H1 (cell line): ENCODE measurements at regions not wholly inside any gene's neighbourhood (a gene's known extent, or its start where the extent isn't known, plus 50 kb on each side); places are given as distances from the start of the nearest gene placed in this dataset.

Experiments used
- CTCF ChIA-PET: fragments of 300-600 bp; sonication (Branson Sonifier 250); formaldehyde crosslinking; loops from one replicate; lab custom pipeline; 2021; ENCODE audit not compliant: partially characterized antibody; lab: Charles Lee
- POLR2A ChIA-PET: fragments of 300-600 bp; sonication (Branson Sonifier 250); formaldehyde crosslinking; loops from one replicate; lab custom pipeline; 2021; ENCODE audit warnings: inconsistent platforms; ENCODE audit not compliant: partially characterized antibody; lab: Charles Lee
- DNase-seq, 2 experiments: peaks; one replicate each; pipeline versions ENCODE4 v3.0.0 to v3.0.0-alpha.2; 2010 to 2022; ENCODE audit warnings: low spot score in 2 of 2, low read depth in 1 of 2, mixed read lengths in 1 of 2
- FAIRE-seq: peaks from 2 replicates; lab custom pipeline; 2011; peaks lifted over from hg19 to GRCh38; lab: Jason Lieb, UNC
- H2AFZ ChIP-seq: 2 replicates; pipeline ENCODE4 v1.8.1; 2012; ENCODE audit warnings: low read length, inconsistent platforms
- H2AK5ac ChIP-seq: 2 replicates; pipeline ENCODE4 v1.6.1; 2013; ENCODE audit warnings: low read depth, low read length
- H2BK120ac ChIP-seq: replicated peaks from 2 replicates; pipeline ENCODE3; 2013; ENCODE audit warnings: low read depth, low read length, inconsistent platforms
- H2BK12ac ChIP-seq: 2 replicates; pipeline ENCODE4 v1.6.1; 2013; ENCODE audit warnings: low read depth, low read length
- H2BK15ac ChIP-seq: 2 replicates; pipeline ENCODE4 v1.6.1; 2013; ENCODE audit warnings: low read length
- H2BK20ac ChIP-seq: 2 replicates; pipeline ENCODE4 v1.6.1; 2013; ENCODE audit warnings: low read length
- H2BK5ac ChIP-seq: 2 replicates; pipeline ENCODE4 v1.6.1; 2013; ENCODE audit warnings: low read depth, low read length
- H3K14ac ChIP-seq: 2 replicates; pipeline ENCODE4 v1.6.1; 2013; ENCODE audit warnings: inconsistent platforms; ENCODE audit not compliant: insufficient read length
- H3K18ac ChIP-seq: 2 replicates; pipeline ENCODE4 v1.6.1; 2013; ENCODE audit warnings: low read length; ENCODE audit errors: extremely low read depth
- H3K23ac ChIP-seq: 2 replicates; pipeline ENCODE4 v1.6.1; 2013; ENCODE audit warnings: inconsistent platforms; ENCODE audit not compliant: insufficient read length
- H3K23me2 ChIP-seq: 2 replicates; pipeline ENCODE4 v1.6.1; 2013; ENCODE audit warnings: low read depth, low read length
- H3K27ac ChIP-seq: 2 replicates; pipeline ENCODE4 v1.6.1; 2011; ENCODE audit warnings: low read depth, low read length, inconsistent platforms
- H3K27me3 ChIP-seq, 4 experiments: replicated peaks in 1 of 4; 1 replicate in 1 of 4; 2 replicates in 3 of 4; pipeline versions ENCODE4 v1.6.1 to v1.8.1; 2011 to 2013; ENCODE audit warnings: low read length in 3 of 4, mild to moderate bottlenecking in 3 of 4, inconsistent platforms in 2 of 4, mixed read lengths in 2 of 4, moderate library complexity in 1 of 4; ENCODE audit not compliant: control insufficient read depth in 3 of 4, insufficient read depth in 3 of 4; ENCODE audit errors: extremely low read depth in 1 of 4
- H3K36me3 ChIP-seq, 4 experiments: 2 replicates each; pipeline versions ENCODE4 v1.6.1 to v1.8.1; 2011 to 2013; ENCODE audit warnings: mild to moderate bottlenecking in 4 of 4, low read length in 3 of 4, moderate library complexity in 2 of 4, control low read depth in 1 of 4, inconsistent platforms in 1 of 4; ENCODE audit not compliant: insufficient read depth in 4 of 4, control insufficient read depth in 2 of 4
- H3K4ac ChIP-seq: replicated peaks from 2 replicates; pipeline ENCODE3; 2013; ENCODE audit warnings: low read length, low read depth, mixed read lengths, inconsistent platforms; ENCODE audit not compliant: insufficient read length
- H3K4me1 ChIP-seq, 4 experiments: replicated peaks in 1 of 4; 1 replicate in 1 of 4; 2 replicates in 3 of 4; pipeline versions ENCODE4 v1.6.1 to v1.8.1; 2011 to 2013; ENCODE audit warnings: low read length in 3 of 4, inconsistent platforms in 2 of 4, mixed read lengths in 1 of 4; ENCODE audit not compliant: insufficient read depth in 4 of 4, control insufficient read depth in 3 of 4
- H3K4me2 ChIP-seq, 2 experiments: 2 replicates each; pipeline versions ENCODE4 v1.6.1 to v1.8.1; 2011 to 2013; ENCODE audit warnings: low read depth in 2 of 2, low read length in 2 of 2, control low read depth in 1 of 2, inconsistent platforms in 1 of 2, mild to moderate bottlenecking in 1 of 2; ENCODE audit not compliant: insufficient read depth in 1 of 2
- H3K4me3 ChIP-seq, 4 experiments: fragments of 200-600, 300-600 bp in 1 of 4; sonication (generic), shearing (Covaris generic), sonication (Bioruptor Twin) in 1 of 4; 2 replicates each; pipeline versions ENCODE4 v1.5.1 to v1.8.1; 2011 to 2016; ENCODE audit warnings: low read length in 4 of 4, low read depth in 3 of 4, control low read depth in 2 of 4, inconsistent platforms in 2 of 4, mild to moderate bottlenecking in 2 of 4, mixed read lengths in 1 of 4, moderate library complexity in 1 of 4; ENCODE audit not compliant: insufficient read depth in 2 of 4; ENCODE audit errors: extremely low read depth in 1 of 4
- H3K56ac ChIP-seq: replicated peaks from 2 replicates; pipeline ENCODE3; 2013; ENCODE audit warnings: low read depth, mild to moderate bottlenecking, mixed read lengths, low read length, inconsistent platforms; ENCODE audit not compliant: insufficient read length
- H3K79me1 ChIP-seq: 2 replicates; pipeline ENCODE4 v1.6.1; 2013; ENCODE audit warnings: low read depth, low read length, control low read depth
- H3K79me2 ChIP-seq, 2 experiments: 2 replicates each; pipeline versions ENCODE4 v1.6.1 to v1.8.1; 2012 to 2013; ENCODE audit warnings: low read length in 2 of 2, mild to moderate bottlenecking in 2 of 2, inconsistent platforms in 1 of 2; ENCODE audit not compliant: insufficient read depth in 2 of 2, control insufficient read depth in 1 of 2
- H3K9ac ChIP-seq, 4 experiments: replicated peaks in 1 of 4; 1 replicate in 1 of 4; 2 replicates in 3 of 4; pipeline versions ENCODE4 v1.6.1 to v1.8.1; 2011 to 2013; ENCODE audit warnings: low read depth in 3 of 4, low read length in 3 of 4, control low read depth in 2 of 4, mild to moderate bottlenecking in 2 of 4, moderate library complexity in 2 of 4, inconsistent platforms in 1 of 4; ENCODE audit errors: extremely low read depth in 1 of 4
- H3K9me3 ChIP-seq, 2 experiments: 2 replicates each; pipeline versions ENCODE4 v1.6.1 to v1.8.1; 2012 to 2013; ENCODE audit warnings: mild to moderate bottlenecking in 2 of 2, moderate library complexity in 2 of 2, control low read depth in 1 of 2, inconsistent platforms in 1 of 2, low read depth in 1 of 2, low read length in 1 of 2, mixed read lengths in 1 of 2; ENCODE audit not compliant: insufficient read depth in 2 of 2
- H4K20me1 ChIP-seq, 2 experiments: replicated peaks in 1 of 2; 2 replicates each; pipeline versions ENCODE3 to v1.8.1; 2011 to 2013; ENCODE audit warnings: inconsistent platforms in 2 of 2, low read length in 2 of 2, mild to moderate bottlenecking in 1 of 2; ENCODE audit not compliant: insufficient read depth in 2 of 2, control insufficient read depth in 1 of 2
- H4K5ac ChIP-seq: 2 replicates; pipeline ENCODE4 v1.6.1; 2013; ENCODE audit warnings: low read length, low read depth, mixed read lengths, inconsistent platforms; ENCODE audit not compliant: insufficient read length
- H4K8ac ChIP-seq: 2 replicates; pipeline ENCODE4 v1.8.0; 2013; ENCODE audit warnings: mild to moderate bottlenecking, moderate library complexity, low read length, inconsistent platforms; ENCODE audit not compliant: insufficient read depth; ENCODE audit errors: extremely low read depth
- H4K91ac ChIP-seq: replicated peaks from 2 replicates; pipeline ENCODE3; 2013; ENCODE audit warnings: low read length, mixed read lengths, inconsistent platforms; ENCODE audit not compliant: insufficient read length
- CTBP2 ChIP-seq: IDR thresholded peaks from 2 replicates; pipeline ENCODE4 v1.7.0; 2011; ENCODE audit warnings: borderline replicate concordance, mild to moderate bottlenecking, moderate library complexity, mixed read lengths, low read length; ENCODE audit not compliant: insufficient read depth, insufficient read length
- RBBP5 ChIP-seq: IDR thresholded peaks from 2 replicates; pipeline ENCODE4 v1.7.1; 2012; ENCODE audit warnings: low read depth, mild to moderate bottlenecking, inconsistent platforms, low read length, moderate library complexity, borderline replicate concordance
- SP4 ChIP-seq: IDR thresholded peaks from 2 replicates; pipeline ENCODE4 v1.6.1; 2012; ENCODE audit warnings: low read length, inconsistent platforms
- TAF1 ChIP-seq: IDR thresholded peaks from 2 replicates; pipeline ENCODE4 v1.6.1; 2011; ENCODE audit warnings: mild to moderate bottlenecking, low read depth, low read length
- TCF12 ChIP-seq: IDR thresholded peaks from 2 replicates; pipeline ENCODE4 v1.6.1; 2011; ENCODE audit warnings: low read depth, mild to moderate bottlenecking, low read length
- WGBS, 2 experiments: shearing (Covaris generic) in 1 of 2; methylation state at CpG; one replicate each; pipeline versions ENCODE4 v1.1.6 to v1.1.7; 2013 to 2015; ENCODE audit warnings: low lambda C conversion rate in 2 of 2, mixed read lengths in 2 of 2, inconsistent platforms in 1 of 2, low coverage in 1 of 2, missing lambda C conversion rate in 1 of 2; ENCODE audit not compliant: insufficient replicate concordance in 2 of 2, insufficient coverage in 1 of 2, insufficient read length in 1 of 2; ENCODE audit errors: extremely low coverage in 1 of 2, missing lambda C conversion rate in 1 of 2; 5-methylcytosine and 5-hydroxymethylcytosine counted together

DNA sequence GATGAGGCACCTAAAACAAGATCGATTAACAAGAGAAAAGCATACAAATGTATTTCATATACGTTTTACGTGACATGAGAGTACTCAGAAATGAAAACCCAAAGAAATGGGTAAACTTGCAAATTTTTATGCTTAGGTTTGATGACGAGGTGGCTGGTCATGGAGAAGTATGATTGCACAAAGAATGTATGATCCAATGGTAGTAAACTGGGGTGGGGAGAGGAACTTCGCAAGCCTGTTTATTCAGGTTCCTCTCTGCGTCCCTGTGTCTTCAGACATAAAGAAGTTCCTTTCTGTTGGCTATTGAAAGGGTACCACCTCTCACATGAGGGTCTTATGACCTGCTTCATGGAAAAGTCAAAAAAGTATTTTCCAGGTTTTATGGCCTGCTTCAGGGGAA lies 309.2 kb downstream of the BCOR start:
- CTCF ChIA-PET: no interaction called here
- no peak overlapping the region for H2BK20ac ChIP-seq
- H3K14ac ChIP-seq: no peak overlapping the region
- no peaks in the 10 kb centered on the region for H3K79me1 ChIP-seq
- POLR2A ChIA-PET: no interaction called here
- H2BK5ac ChIP-seq: no peak overlapping the region
- 97% methylated on average over 6 of the region's 6 CpGs; no CpG with 5 or more reads in 1 of the 2 experiments for WGBS, 2 experiments
- H3K18ac ChIP-seq: no peak overlapping the region
- FAIRE-seq: no peak
- H3K56ac ChIP-seq: no peak overlapping the region
- no peaks in the 10 kb centered on the region for H3K23me2 ChIP-seq
- H3K4ac ChIP-seq: no peak overlapping the region
- no peak overlapping the region for H3K9ac ChIP-seq
- H3K4me2 ChIP-seq: no peak overlapping the region
- DNase-seq: no peak
- H3K27me3 ChIP-seq: no peaks in the 10 kb centered on the region
- TF ChIP-seq CTBP2: no peak
- no peak for TF ChIP-seq TAF1
- TF ChIP-seq TCF12: no peak
- no peak for TF ChIP-seq RBBP5
- TF ChIP-seq SP4: no peak
- H3K9me3 ChIP-seq: no peaks in the 10 kb centered on the region
- no peak overlapping the region for H4K91ac ChIP-seq
- H2AFZ ChIP-seq: no peak overlapping the region
- H3K27ac ChIP-seq: no peak overlapping the region
- no peak overlapping the region for H2BK120ac ChIP-seq
- H2BK15ac ChIP-seq: no peak overlapping the region
- H2BK12ac ChIP-seq: no peak overlapping the region
- no peak overlapping the region for H3K4me3 ChIP-seq
- H3K23ac ChIP-seq: no peak overlapping the region
- no peaks in the 10 kb centered on the region for H3K4me1 ChIP-seq
- H4K8ac ChIP-seq: no peak overlapping the region
- no peaks in the 10 kb centered on the region for H3K36me3 ChIP-seq
- H4K20me1 ChIP-seq: no peaks in the 10 kb centered on the region
- H2AK5ac ChIP-seq: no peak overlapping the region
- H3K79me2 ChIP-seq: no peaks in the 10 kb centered on the region
- no peak overlapping the region for H4K5ac ChIP-seq
